ENCODE measurements at regions not wholly inside any gene's neighbourhood (a gene's known extent, or its start where the extent isn't known, plus 50 kb on each side); places are given as distances from the start of the nearest gene placed in this dataset.
A peak's percentile ranks its signal among the peaks of the same experiment; 100 is the strongest.

DNA sequence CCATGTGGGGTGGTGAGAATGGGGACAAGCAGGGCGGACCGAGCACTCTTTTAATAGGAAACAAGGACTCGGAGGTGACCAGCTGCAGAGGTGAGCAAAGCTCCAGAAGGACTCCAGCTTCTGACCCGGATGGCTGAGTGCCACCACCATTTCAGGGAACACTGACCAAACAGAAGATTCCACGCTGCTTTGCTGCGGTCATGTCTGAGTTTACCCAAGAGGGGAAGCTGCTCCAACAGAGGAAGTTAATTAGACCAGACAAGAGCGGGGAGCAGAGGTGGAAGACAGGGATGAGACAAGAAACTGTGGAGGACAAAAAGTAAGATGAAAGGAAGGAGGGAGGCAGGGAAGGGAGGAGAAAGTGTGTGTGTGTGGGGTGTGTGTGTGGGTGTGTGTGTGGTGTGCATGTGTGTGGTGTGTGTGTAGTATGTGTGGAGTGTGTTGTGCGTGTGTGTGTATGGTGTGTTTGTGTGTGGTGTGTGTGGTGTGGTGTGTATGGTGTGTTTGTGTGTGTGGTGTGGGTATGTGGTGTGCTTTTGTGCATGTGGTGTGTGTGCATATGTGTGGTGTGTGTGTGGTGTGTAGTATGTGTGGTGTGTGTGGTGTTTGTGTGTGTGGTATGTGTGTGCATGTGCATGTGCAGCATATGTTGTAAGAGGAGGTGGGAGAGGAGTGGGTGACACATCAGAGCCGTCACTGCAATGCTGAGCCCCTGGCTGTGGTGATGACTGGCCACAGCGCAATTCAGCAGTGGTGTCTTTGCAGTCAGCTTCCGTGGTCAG, 82.2 kb upstream of the AKIP1 start:
- H3K9me3 ChIP-seq = no peaks in the 10 kb centered on the region
- H3K36me3 ChIP-seq = no peaks in the 10 kb centered on the region
- intact Hi-C loops (cut with DNase I; ENCODE audit: low total_unique reads) = no loop called here
- DNase-seq = no peak
- no peaks in the 10 kb centered on the region for H3K4me1 ChIP-seq
- H3K27me3 ChIP-seq = no peaks in the 10 kb centered on the region
- no peak overlapping the region for H3K4me3 ChIP-seq
- H3K27ac ChIP-seq = no peak overlapping the region
- TF ChIP-seq, protein P1, sequence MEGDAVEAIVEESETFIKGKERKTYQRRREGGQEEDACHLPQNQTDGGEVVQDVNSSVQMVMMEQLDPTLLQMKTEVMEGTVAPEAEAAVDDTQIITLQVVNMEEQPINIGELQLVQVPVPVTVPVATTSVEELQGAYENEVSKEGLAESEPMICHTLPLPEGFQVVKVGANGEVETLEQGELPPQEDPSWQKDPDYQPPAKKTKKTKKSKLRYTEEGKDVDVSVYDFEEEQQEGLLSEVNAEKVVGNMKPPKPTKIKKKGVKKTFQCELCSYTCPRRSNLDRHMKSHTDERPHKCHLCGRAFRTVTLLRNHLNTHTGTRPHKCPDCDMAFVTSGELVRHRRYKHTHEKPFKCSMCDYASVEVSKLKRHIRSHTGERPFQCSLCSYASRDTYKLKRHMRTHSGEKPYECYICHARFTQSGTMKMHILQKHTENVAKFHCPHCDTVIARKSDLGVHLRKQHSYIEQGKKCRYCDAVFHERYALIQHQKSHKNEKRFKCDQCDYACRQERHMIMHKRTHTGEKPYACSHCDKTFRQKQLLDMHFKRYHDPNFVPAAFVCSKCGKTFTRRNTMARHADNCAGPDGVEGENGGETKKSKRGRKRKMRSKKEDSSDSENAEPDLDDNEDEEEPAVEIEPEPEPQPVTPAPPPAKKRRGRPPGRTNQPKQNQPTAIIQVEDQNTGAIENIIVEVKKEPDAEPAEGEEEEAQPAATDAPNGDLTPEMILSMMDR (IDR thresholded peaks at IDR 0.05) = no peak
- TF ChIP-seq POLR2A (IDR thresholded peaks at IDR 0.05) = no peak

DNA sequence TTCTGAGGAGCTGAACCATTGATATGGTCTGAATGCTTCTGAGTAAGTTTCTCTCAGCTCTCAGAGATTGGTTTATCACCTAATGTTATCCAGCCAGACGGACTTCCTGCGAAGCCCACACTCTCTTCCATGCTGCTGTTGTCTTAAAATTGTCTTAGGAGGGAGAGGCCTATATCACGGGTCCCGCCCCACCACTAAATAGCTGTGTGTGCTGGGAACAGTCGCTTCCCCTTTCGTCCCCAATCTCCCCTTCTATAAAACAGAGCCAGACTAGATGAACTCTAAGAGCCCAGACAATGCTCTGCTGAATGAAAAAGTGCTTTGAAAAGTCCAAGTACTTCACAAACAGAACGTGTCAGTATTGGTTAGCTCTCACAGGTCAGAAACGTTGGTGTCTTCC, 81.4 kb upstream of the AKIP1 start:
- no peak for DNase-seq
- no peaks in the 10 kb centered on the region for H3K36me3 ChIP-seq
- H3K27me3 ChIP-seq = no peaks in the 10 kb centered on the region
- no peaks in the 10 kb centered on the region for H3K9me3 ChIP-seq
- TF ChIP-seq, protein P1 (IDR thresholded peaks at IDR 0.05) = no peak
- no peak for TF ChIP-seq POLR2A (IDR thresholded peaks at IDR 0.05)
- no peaks in the 10 kb centered on the region for H3K4me1 ChIP-seq
- no peak overlapping the region for H3K27ac ChIP-seq
- intact Hi-C loops (cut with DNase I; ENCODE audit: low total_unique reads) = no loop called here
- H3K4me3 ChIP-seq = no peak overlapping the region

DNA sequence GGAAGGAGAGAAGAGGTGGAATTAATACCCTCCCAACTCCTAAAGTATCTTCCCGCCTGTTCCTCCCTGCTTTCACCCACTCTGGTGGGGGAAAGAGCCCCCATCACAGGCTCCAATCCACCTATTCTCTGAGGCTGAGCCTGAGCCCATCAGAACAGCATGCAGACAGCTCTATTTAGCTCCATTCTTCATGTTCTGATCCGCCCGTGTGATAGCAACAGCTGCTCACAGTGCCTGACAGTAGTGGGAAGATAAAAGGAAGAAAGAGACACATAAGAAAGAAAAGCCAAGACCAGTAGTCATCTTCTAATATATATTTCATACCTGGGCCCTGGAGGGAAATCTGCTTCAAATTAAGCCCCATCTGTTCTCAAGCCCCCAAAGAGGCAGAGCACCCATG, 80.3 kb upstream of the AKIP1 start:
- Histone ChIP-seq H3K9me3 (no peaks in the 10 kb centered on the region), H3K4me1 (no peaks in the 10 kb centered on the region), H3K27ac (no peak overlapping the region), H3K27me3 (no peaks in the 10 kb centered on the region), H3K4me3 (no peak overlapping the region), H3K36me3 (no peaks in the 10 kb centered on the region)
- no peak for DNase-seq
- intact Hi-C loops (cut with DNase I; ENCODE audit: low total_unique reads) = no loop called here
- TF ChIP-seq, protein P1 (IDR thresholded peaks at IDR 0.05) = no peak
- TF ChIP-seq POLR2A (IDR thresholded peaks at IDR 0.05) = no peak

DNA sequence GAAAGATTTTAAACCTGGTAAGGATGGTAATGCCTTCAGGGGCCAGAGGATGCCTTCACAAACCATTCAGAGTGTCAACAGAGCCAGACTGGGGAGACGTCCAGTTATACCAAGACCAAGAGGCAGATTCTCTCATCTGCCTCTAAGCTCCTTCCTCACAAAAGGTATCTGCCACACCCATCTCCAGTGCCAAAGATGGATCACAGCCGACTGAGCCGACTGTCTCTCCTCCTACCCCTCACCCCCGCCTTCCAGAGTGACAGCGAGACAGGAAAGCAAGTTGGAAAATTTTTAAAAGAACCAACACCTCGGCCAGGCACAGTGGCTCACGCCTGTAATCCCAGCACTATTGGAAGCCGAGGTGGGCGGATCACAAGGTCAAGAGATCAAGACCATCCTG, 79.1 kb upstream of the AKIP1 start:
- Histone ChIP-seq H3K36me3 (no peaks in the 10 kb centered on the region), H3K27ac (no peak overlapping the region), H3K9me3 (no peaks in the 10 kb centered on the region), H3K4me1 (no peaks in the 10 kb centered on the region), H3K4me3 (no peak overlapping the region), H3K27me3 (no peaks in the 10 kb centered on the region)
- no peak for DNase-seq
- no peak for TF ChIP-seq POLR2A (IDR thresholded peaks at IDR 0.05)
- TF ChIP-seq, protein P1 (IDR thresholded peaks at IDR 0.05) = no peak
- intact Hi-C loops (cut with DNase I; ENCODE audit: low total_unique reads) = no loop called here

DNA sequence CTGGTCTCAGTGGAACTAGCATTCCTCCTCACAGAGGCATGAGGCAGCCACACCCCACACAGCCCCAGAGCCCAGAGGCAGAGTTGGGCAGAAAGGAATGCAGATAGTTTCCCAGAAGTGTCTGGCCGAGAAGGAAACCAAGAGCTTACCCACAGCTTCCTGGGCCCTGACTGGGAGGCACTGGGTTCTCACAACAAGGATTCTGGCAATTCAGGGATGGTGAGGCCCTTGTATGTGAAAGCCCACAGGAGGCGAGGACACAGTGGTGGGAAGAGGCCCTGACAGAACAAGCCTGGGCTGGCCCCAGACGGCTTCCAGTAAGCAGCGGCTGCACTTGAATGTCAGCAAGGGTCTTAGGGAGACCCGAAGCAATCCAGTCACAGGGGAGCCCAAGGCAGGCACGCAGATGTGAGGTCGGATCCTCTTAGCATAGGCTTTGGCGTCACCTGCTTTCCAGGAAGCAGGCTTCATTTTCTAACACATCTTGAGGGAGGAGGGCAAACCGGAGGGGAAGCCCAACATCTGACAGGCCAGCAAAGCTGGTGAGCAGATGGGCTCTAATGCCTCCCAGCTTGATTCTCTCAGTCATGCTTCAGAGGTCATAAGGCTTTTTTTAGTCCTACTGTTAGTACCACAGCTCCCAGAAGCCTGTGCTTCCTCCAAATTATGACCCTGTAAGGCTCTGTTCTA, 78.3 kb upstream of the AKIP1 start:
- Histone ChIP-seq H3K9me3 (no peaks in the 10 kb centered on the region), H3K27ac (peak overlapping the region; percentile 36 to 68), H3K36me3 (no peaks in the 10 kb centered on the region), H3K27me3 (no peaks in the 10 kb centered on the region), H3K4me1 (no peaks in the 10 kb centered on the region), H3K4me3 (no peak overlapping the region)
- no peak for TF ChIP-seq POLR2A (IDR thresholded peaks at IDR 0.05)
- TF ChIP-seq, protein P1 (IDR thresholded peaks at IDR 0.05) = no peak
- peak in 1 of 2 donors; percentile 24 for DNase-seq
- intact Hi-C loops (cut with DNase I; ENCODE audit: low total_unique reads) = no loop called here
